ENCODE measurements at regions not wholly inside any gene's neighbourhood (a gene's known extent, or its start where the extent isn't known, plus 50 kb on each side); places are given as distances from the start of the nearest gene placed in this dataset.

- intact Hi-C loops (cut with micrococcal nuclease; ENCODE audit: unreplicated experiment) = no loop called here
- CTCF ChIA-PET = no interaction called here
These were observed 77.0 kb downstream of the YTHDF1 start for GRCh38 chr20:63138855-63139341.

GRCh38 chr20:63137851-63138415 is 78.0 kb downstream of the YTHDF1 start:
- Histone ChIP-seq H3K4me3 (ENCODE audit: low read depth, low read length, poor library complexity, severe bottlenecking) (no peak overlapping the region), H3K36me3 (ENCODE audit: insufficient read depth, low read length, poor library complexity, severe bottlenecking) (no peaks in the 10 kb centered on the region), H3K27ac (ENCODE audit: low read depth, low read length, poor library complexity, severe bottlenecking) (no peak overlapping the region), H3K4me1 (ENCODE audit: insufficient read depth, low read length, poor library complexity, severe bottlenecking) (no peaks in the 10 kb centered on the region), H3K27me3 (replicated peaks; ENCODE audit: insufficient read depth, low read depth, low read length, poor library complexity) (peaks cover 61% of the 10 kb centered on the region), H3K9me3 (ENCODE audit: low read depth, low read length, poor library complexity, severe bottlenecking) (no peaks in the 10 kb centered on the region)
- POLR2A ChIA-PET (ENCODE audit: low non-redundant PET) = interaction anchor here (0.8 kb wide), 1 partner anchor 409 kb away, joined by 3 read pairs; no protein-coding TSS in a partner anchor
- intact Hi-C loops (cut with micrococcal nuclease; ENCODE audit: unreplicated experiment) = no loop called here
- no peak for DNase-seq (ENCODE audit: low spot score)
- CTCF ChIA-PET = no interaction called here
- BruUV-seq (replicated peaks) = no TSS peak
- TF ChIP-seq EZH2 (IDR thresholded peaks at IDR 0.05; ENCODE audit: borderline replicate concordance, low read depth, low read length, poor library complexity, severe bottlenecking) (no peak), CTCF (conservative IDR thresholded peaks at IDR 0.05; ENCODE audit: low read depth, low read length) (no peak)

More at GRCh38 chr20:63138855-63139341, 77.0 kb downstream of the YTHDF1 start:
- H3K36me3 ChIP-seq (ENCODE audit: insufficient read depth, low read length, poor library complexity, severe bottlenecking) = no peaks in the 10 kb centered on the region
- POLR2A ChIA-PET (ENCODE audit: low non-redundant PET) = interaction anchor here (0.8 kb wide), 1 partner anchor 410 kb away, joined by 3 read pairs; no protein-coding TSS in a partner anchor
- no peak overlapping the region for H3K4me3 ChIP-seq (ENCODE audit: low read depth, low read length, poor library complexity, severe bottlenecking)
- H3K4me1 ChIP-seq (ENCODE audit: insufficient read depth, low read length, poor library complexity, severe bottlenecking) = no peaks in the 10 kb centered on the region
- TF ChIP-seq EZH2 (IDR thresholded peaks at IDR 0.05; ENCODE audit: borderline replicate concordance, low read depth, low read length, poor library complexity, severe bottlenecking) (no peak), CTCF (conservative IDR thresholded peaks at IDR 0.05; ENCODE audit: low read depth, low read length) (no peak)
- H3K27ac ChIP-seq (ENCODE audit: low read depth, low read length, poor library complexity, severe bottlenecking) = no peak overlapping the region
- peaks cover 69% of the 10 kb centered on the region for H3K27me3 ChIP-seq (replicated peaks; ENCODE audit: insufficient read depth, low read depth, low read length, poor library complexity)
- no peak for DNase-seq (ENCODE audit: low spot score)
- H3K9me3 ChIP-seq (ENCODE audit: low read depth, low read length, poor library complexity, severe bottlenecking) = no peaks in the 10 kb centered on the region
- no TSS peak for BruUV-seq (replicated peaks)

- Histone ChIP-seq H3K4me1 (ENCODE audit: insufficient read depth, low read length, poor library complexity, severe bottlenecking) (no peaks in the 10 kb centered on the region), H3K9me3 (ENCODE audit: low read depth, low read length, poor library complexity, severe bottlenecking) (no peaks in the 10 kb centered on the region), H3K27ac (ENCODE audit: low read depth, low read length, poor library complexity, severe bottlenecking) (no peak overlapping the region), H3K4me3 (ENCODE audit: low read depth, low read length, poor library complexity, severe bottlenecking) (no peak overlapping the region), H3K27me3 (replicated peaks; ENCODE audit: insufficient read depth, low read depth, low read length, poor library complexity) (peaks cover 46% of the 10 kb centered on the region), H3K36me3 (ENCODE audit: insufficient read depth, low read length, poor library complexity, severe bottlenecking) (no peaks in the 10 kb centered on the region)
- ChIA-PET CTCF (no interaction called here), POLR2A (ENCODE audit: low non-redundant PET) (no interaction called here)
- no peak for DNase-seq (ENCODE audit: low spot score)
- BruUV-seq (replicated peaks) = no TSS peak
- intact Hi-C loops (cut with micrococcal nuclease; ENCODE audit: unreplicated experiment) = no loop called here
- no peak for TF ChIP-seq CTCF (conservative IDR thresholded peaks at IDR 0.05; ENCODE audit: low read depth, low read length)
- no peak for TF ChIP-seq EZH2 (IDR thresholded peaks at IDR 0.05; ENCODE audit: borderline replicate concordance, low read depth, low read length, poor library complexity, severe bottlenecking)
These were observed 79.6 kb downstream of the YTHDF1 start for GRCh38 chr20:63136296-63136695.

Data from A673 (cell line).